CD14-positive monocyte (primary cell): ENCODE measurements at regions not wholly inside any gene's neighbourhood (a gene's known extent, or its start where the extent isn't known, plus 50 kb on each side); places are given as distances from the start of the nearest gene placed in this dataset.
A peak's percentile ranks its signal among the peaks of the same experiment; 100 is the strongest.

Experiments used
- DNase-seq, 3 donors: peaks; one replicate each; pipeline ENCODE4 v3.0.0-alpha.2; 2011 to 2022
- H2AFZ ChIP-seq: 2 replicates; pipeline ENCODE4 v1.6.0; 2012; ENCODE audit warnings: mild to moderate bottlenecking, low read depth, low read length, inconsistent platforms; ENCODE audit not compliant: insufficient read depth, poor library complexity, severe bottlenecking
- H3K27ac ChIP-seq, 2 donors: 1 replicate in 1 of 2; 2 replicates in 1 of 2; pipeline ENCODE4 v1.5.1; 2012 to 2013; ENCODE audit warnings: low read length in 2 of 2, control low read depth in 1 of 2, inconsistent platforms in 1 of 2, low read depth in 1 of 2, mild to moderate bottlenecking in 1 of 2
- H3K27me3 ChIP-seq, 2 donors: one replicate each; pipeline versions ENCODE4 v1.6.0 to v1.6.1; 2011 to 2013; ENCODE audit warnings: low read length in 2 of 2; ENCODE audit not compliant: control insufficient read depth in 2 of 2, insufficient read depth in 2 of 2
- H3K36me3 ChIP-seq, 2 donors: replicated peaks in 1 of 2; 1 replicate in 1 of 2; 2 replicates in 1 of 2; pipeline versions ENCODE4 v1.5.1 to v1.6.1; 2012 to 2013; ENCODE audit warnings: low read length in 2 of 2, control low read depth in 1 of 2, inconsistent platforms in 1 of 2, mild to moderate bottlenecking in 1 of 2; ENCODE audit not compliant: insufficient read depth in 2 of 2, control insufficient read depth in 1 of 2
- H3K4me1 ChIP-seq, 2 donors: 1 replicate in 1 of 2; 2 replicates in 1 of 2; pipeline versions ENCODE4 v1.5.1 to v1.6.1; 2012 to 2013; ENCODE audit warnings: low read length in 2 of 2, control low read depth in 1 of 2, inconsistent platforms in 1 of 2, mild to moderate bottlenecking in 1 of 2, moderate library complexity in 1 of 2; ENCODE audit not compliant: insufficient read depth in 2 of 2, control insufficient read depth in 1 of 2
- H3K4me2 ChIP-seq: replicated peaks from 2 replicates; pipeline ENCODE3; 2012; ENCODE audit warnings: low read length, moderate library complexity, mild to moderate bottlenecking; ENCODE audit not compliant: poor library complexity, severe bottlenecking; ENCODE audit errors: extremely low read depth
- H3K4me3 ChIP-seq, 3 experiments: fragments of 200-600 bp in 1 of 3; sonication (generic) in 1 of 3; replicated peaks in 1 of 3; 1 replicate in 2 of 3; 2 replicates in 1 of 3; pipeline ENCODE4 v1.5.1; 2011 to 2013; ENCODE audit warnings: low read length in 3 of 3, mild to moderate bottlenecking in 3 of 3, control low read depth in 2 of 3, low read depth in 2 of 3, inconsistent platforms in 1 of 3, moderate library complexity in 1 of 3
- H3K79me2 ChIP-seq: 2 replicates; pipeline ENCODE4 v1.6.0; 2012; ENCODE audit warnings: mild to moderate bottlenecking, control low read depth, inconsistent platforms, low read length, moderate library complexity; ENCODE audit not compliant: insufficient read depth
- H3K9ac ChIP-seq: 2 replicates; pipeline ENCODE4 v1.6.0; 2017; ENCODE audit warnings: low read length, mild to moderate bottlenecking; ENCODE audit not compliant: insufficient read depth, poor library complexity, severe bottlenecking
- H3K9me3 ChIP-seq, 2 donors: replicated peaks in 1 of 2; 1 replicate in 1 of 2; 2 replicates in 1 of 2; pipeline versions ENCODE4 v1.5.1 to v1.6.1; 2012 to 2013; ENCODE audit warnings: low read length in 2 of 2, control low read depth in 1 of 2; ENCODE audit not compliant: control insufficient read depth in 1 of 2, insufficient read depth in 1 of 2
- H4K20me1 ChIP-seq: 2 replicates; pipeline ENCODE4 v1.6.0; 2012; ENCODE audit warnings: mild to moderate bottlenecking, low read length, control low read depth, moderate library complexity; ENCODE audit not compliant: insufficient read depth
- H3K27ac Mint-ChIP-seq, 7 donors: one replicate each; pipeline ENCODE4 v1.8.0; 2020; ENCODE audit warnings: mild to moderate bottlenecking in 7 of 7, mixed read lengths in 7 of 7, moderate library complexity in 6 of 7, inconsistent platforms in 2 of 7
- H3K27me3 Mint-ChIP-seq, 3 donors: one replicate each; pipeline ENCODE4 v1.8.0; 2021 to 2022; ENCODE audit warnings: low read depth in 3 of 3, mild to moderate bottlenecking in 3 of 3, mixed read lengths in 3 of 3, moderate library complexity in 3 of 3, inconsistent platforms in 1 of 3
- H3K36me3 Mint-ChIP-seq, 2 donors: one replicate each; pipeline ENCODE4 v1.8.0; 2020; ENCODE audit warnings: mixed read lengths in 2 of 2, inconsistent platforms in 1 of 2, mild to moderate bottlenecking in 1 of 2
- H3K4me1 Mint-ChIP-seq: one replicate; pipeline ENCODE4 v1.8.0; 2020; ENCODE audit warnings: mild to moderate bottlenecking, mixed read lengths
- H3K4me3 Mint-ChIP-seq, 2 donors: one replicate each; pipeline ENCODE4 v1.8.0; 2020; ENCODE audit warnings: mild to moderate bottlenecking in 2 of 2, mixed read lengths in 2 of 2, moderate library complexity in 1 of 2
- H3K9me3 Mint-ChIP-seq, 7 donors: one replicate each; pipeline ENCODE4 v1.8.0; 2020 to 2022; ENCODE audit warnings: mixed read lengths in 7 of 7, mild to moderate bottlenecking in 6 of 7, moderate library complexity in 6 of 7, inconsistent platforms in 2 of 7
- CTCF ChIP-seq: fragments of 200-600 bp; IDR thresholded peaks from one replicate; pipeline ENCODE4 v1.8.0; 2022; ENCODE audit warnings: antibody characterized with exemption, mild to moderate bottlenecking
- WGBS: methylation state at CpG from one replicate; pipeline ENCODE4 v1.1.5; 2013; ENCODE audit warnings: missing lambda C conversion rate; ENCODE audit not compliant: insufficient coverage; 5-methylcytosine and 5-hydroxymethylcytosine counted together
- intact Hi-C, 2 donors: fragments of 100-400 bp; cut with micrococcal nuclease; formaldehyde crosslinking; loops; one replicate each; pipeline versions ENCODE4 v1.15.0 to v1.15.1; 2023

- no peak for DNase-seq
- H3K27me3 Mint-ChIP-seq, result no peaks in the 10 kb centered on the region
- peaks cover 2% of the 10 kb centered on the region in 2 donors for H3K36me3 Mint-ChIP-seq
- H3K79me2 ChIP-seq, result no peaks in the 10 kb centered on the region
- 100% methylated on average over 1 of the region's 1 CpG for WGBS
- H4K20me1 ChIP-seq, result no peaks in the 10 kb centered on the region
- no peaks in the 10 kb centered on the region for H3K36me3 ChIP-seq
- peak overlapping the region; percentile 23 to 84 for H3K27ac ChIP-seq
- H3K27me3 ChIP-seq, result no peaks in the 10 kb centered on the region
- H3K4me2 ChIP-seq, result peak overlapping the region; percentile 43
- no peak overlapping the region for H3K9ac ChIP-seq
- H3K4me1 Mint-ChIP-seq, result peaks cover 23% of the 10 kb centered on the region
- TF ChIP-seq CTCF, result no peak
- intact Hi-C loops, result no loop called here
- peaks cover 6 to 9% of the 10 kb centered on the region in 2 donors for H3K9me3 ChIP-seq
- H3K9me3 Mint-ChIP-seq, result peaks cover 3 to 18% (median 10%) of the 10 kb centered on the region in 7 donors
- H3K4me1 ChIP-seq, result peaks cover 18 to 27% of the 10 kb centered on the region in 2 donors
- no peak overlapping the region for H3K4me3 Mint-ChIP-seq
- peak overlapping the region in 5 of 7 donors; percentile 34 to 87 (median 78) for H3K27ac Mint-ChIP-seq
- H2AFZ ChIP-seq, result no peak overlapping the region
- no peak overlapping the region for H3K4me3 ChIP-seq
These were observed 75.9 kb upstream of the CCNG1 start for GRCh38 chr5:163361450-163361849.

DNA sequence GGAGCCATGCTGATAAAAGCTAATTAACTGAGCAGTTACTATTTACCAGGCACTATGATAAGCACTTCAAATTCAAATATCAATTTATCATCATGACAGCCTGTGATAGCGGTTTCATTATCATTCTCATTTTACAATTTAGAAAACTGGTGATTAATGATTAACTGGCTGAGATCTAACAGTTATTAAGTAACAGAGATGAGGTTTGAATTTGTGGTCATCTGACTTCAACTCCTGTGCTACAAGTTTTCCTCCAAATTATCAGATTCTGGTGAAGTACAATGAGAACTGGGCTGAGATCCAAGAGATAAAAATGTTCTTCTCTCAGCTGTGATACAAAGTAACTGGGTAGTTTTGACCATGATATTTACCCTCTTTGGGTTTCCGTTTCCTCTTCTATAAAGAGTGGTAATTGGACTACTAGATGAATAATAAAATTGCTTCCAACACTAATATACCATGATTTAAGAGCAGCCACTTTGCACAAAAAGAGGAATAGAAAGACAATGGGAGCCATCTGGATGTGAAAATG is 74.5 kb upstream of the CCNG1 start:
- Mint-ChIP-seq H3K36me3 (peaks cover 0 to 2% of the 10 kb centered on the region in 2 donors), H3K27me3 (no peaks in the 10 kb centered on the region), H3K4me1 (peaks cover 23% of the 10 kb centered on the region), H3K27ac (no peak overlapping the region), H3K9me3 (peaks cover 0 to 19% (median 11%) of the 10 kb centered on the region in 7 donors), H3K4me3 (no peak overlapping the region)
- Histone ChIP-seq H3K79me2 (no peaks in the 10 kb centered on the region), H3K27me3 (no peaks in the 10 kb centered on the region), H3K36me3 (no peaks in the 10 kb centered on the region), H3K9me3 (peaks cover 6 to 9% of the 10 kb centered on the region in 2 donors), H3K4me2 (no peak overlapping the region), H3K4me3 (no peak overlapping the region), H3K27ac (no peak overlapping the region), H3K4me1 (peaks cover 18 to 27% of the 10 kb centered on the region in 2 donors), H2AFZ (no peak overlapping the region), H4K20me1 (no peaks in the 10 kb centered on the region), H3K9ac (no peak overlapping the region)
- no peak for DNase-seq
- intact Hi-C loops, result no loop called here
- no CpG with 5 or more reads among the region's 2 CpGs for WGBS
- no peak for TF ChIP-seq CTCF
